ENCODE measurements at regions not wholly inside any gene's neighbourhood (a gene's known extent, or its start where the extent isn't known, plus 50 kb on each side); places are given as distances from the start of the nearest gene placed in this dataset.
"Not testable (repeated sequence)": the region's sequence is repeated elsewhere in the genome, so short reads cannot be mapped to it uniquely, and the experiment has no call there.

DNA sequence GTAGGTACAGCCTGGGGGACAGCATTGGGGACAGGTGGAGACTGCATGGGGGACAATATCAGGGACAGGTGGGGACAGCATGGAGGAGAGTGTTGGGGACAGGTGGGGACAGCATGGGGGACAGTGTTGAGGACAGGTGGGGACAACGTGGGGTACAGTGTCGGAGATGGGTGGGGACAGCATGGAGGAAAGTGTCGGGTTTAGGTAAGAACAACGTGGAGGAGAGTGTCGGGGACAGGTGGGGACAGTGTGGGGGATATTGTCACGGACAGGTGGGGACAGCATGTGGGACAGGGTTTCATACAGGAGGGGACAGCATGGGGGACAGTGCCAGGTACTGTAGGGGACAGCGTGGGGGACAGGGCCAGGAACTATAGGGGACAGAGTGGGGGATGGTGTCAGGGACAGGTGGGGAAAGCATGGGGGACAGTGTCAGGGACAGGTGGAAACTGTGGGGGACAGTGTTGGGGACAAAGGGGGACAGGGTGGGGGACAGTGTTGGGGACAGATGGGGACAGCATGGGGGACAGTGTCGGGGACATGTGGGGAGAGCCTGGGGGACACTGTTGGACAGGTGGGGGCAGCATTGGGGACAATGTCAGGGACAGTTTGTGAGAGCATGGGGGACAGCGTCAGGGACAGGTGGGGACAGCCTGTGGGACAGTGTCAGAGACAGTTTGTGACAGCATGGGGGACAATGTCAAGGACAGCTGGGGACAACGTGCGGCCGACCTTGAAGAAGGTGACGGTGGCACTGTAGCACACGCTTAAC, 213.1 kb downstream of the TMEM121 start:
- no peak for FAIRE-seq

- not testable (repeated sequence) for FAIRE-seq
Measured at GRCh38 chr14:105740272-105740671, 213.9 kb downstream of the TMEM121 start.

GRCh38 chr14:105740961-105741360, 214.6 kb downstream of the TMEM121 start:
- FAIRE-seq: not testable (repeated sequence)

GRCh38 chr14:105741707-105742530, 215.5 kb downstream of the TMEM121 start:
- FAIRE-seq: not testable (repeated sequence)

DNA sequence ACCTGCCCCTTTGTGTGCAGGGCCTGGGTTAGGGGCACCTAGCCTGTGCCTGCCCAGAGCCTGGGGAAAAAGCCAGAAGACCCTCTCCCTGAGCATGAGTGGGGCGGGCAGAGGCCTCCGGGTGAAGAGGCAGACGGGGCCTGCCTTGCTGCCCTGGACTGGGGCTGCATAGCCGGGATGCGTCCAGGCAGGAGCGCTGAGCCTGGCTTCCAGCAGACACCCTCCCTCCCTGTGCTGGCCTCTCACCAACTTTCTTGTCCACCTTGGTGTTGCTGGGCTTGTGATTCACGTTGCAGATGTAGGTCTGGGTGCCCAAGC, 216.1 kb downstream of the TMEM121 start:
- FAIRE-seq: no peak

DNA sequence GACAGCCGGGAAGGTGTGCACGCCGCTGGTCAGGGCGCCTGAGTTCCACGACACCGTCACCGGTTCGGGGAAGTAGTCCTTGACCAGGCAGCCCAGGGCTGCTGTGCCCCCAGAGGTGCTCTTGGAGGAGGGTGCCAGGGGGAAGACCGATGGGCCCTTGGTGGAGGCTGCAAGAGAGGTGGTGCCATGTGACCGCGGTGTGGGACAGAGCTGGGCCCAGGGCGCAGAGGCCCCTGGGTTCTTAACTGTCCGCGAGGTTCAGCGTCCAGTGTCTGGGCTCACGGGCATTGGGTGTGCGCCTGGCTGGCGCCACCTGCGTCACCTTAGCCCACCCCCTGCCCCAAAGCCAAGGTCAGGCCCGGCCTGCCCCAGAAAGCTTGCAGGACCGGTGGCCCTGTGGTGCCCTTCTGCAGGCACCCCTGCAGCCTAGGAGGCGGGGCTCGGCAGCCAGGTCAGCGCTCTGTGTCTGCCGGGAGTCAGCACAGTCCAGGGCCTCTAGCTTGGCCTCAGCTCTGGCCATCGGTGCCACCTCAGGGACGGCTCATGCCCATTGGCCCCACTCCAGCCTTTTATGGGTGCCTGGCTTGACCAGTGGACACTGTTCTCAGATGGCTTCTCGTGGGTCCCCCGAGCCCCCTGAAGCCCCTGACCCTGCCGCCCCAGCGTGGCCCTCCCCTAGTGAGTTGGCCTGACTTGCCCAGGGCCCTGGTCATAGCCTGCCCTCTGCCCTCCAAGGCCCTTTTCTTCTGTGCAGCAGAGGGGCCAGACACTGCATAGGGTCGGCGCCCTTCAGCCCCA, 216.7 kb downstream of the TMEM121 start:
- FAIRE-seq: not testable (repeated sequence)

GRCh38 chr14:105744213-105744787, 217.9 kb downstream of the TMEM121 start:
- not testable (repeated sequence) for FAIRE-seq

DNA sequence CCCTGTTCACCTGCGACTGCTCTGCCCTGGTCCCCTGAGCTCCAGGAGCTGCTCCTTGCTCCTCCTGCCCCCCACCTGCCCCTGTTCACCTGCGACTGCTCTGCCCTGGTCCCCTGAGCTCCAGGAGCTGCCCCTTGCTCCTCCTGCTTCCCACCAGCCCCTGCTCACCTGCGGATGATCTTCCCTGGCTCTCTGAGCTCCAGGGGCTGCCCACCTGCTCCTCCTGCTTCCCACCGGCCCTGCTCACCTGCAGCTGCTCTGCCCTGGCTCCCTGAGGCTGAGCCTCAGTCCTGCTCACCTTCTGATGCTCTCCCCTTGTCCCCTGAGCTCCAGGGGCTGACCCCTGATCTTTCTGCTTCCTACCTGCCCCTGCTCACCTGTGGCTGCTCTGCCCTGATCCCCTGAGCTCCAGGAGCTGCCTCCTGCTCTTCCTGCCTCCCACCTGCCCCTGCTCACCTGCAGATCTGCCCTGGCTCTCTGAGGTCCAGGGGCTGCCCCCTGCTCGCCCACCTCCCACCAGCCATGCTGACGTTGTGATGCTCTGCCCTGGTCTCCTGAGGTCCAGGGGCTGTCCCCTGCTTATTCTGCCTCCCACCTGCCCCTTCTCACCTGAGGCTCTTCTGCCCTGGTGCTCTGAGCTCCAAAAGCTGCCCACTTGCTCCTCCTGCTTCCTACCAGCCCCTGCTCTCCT, 219.2 kb downstream of the TMEM121 start:
- no peak for FAIRE-seq

GRCh38 chr14:105746124-105746514, 219.7 kb downstream of the TMEM121 start:
- no peak for FAIRE-seq

DNA sequence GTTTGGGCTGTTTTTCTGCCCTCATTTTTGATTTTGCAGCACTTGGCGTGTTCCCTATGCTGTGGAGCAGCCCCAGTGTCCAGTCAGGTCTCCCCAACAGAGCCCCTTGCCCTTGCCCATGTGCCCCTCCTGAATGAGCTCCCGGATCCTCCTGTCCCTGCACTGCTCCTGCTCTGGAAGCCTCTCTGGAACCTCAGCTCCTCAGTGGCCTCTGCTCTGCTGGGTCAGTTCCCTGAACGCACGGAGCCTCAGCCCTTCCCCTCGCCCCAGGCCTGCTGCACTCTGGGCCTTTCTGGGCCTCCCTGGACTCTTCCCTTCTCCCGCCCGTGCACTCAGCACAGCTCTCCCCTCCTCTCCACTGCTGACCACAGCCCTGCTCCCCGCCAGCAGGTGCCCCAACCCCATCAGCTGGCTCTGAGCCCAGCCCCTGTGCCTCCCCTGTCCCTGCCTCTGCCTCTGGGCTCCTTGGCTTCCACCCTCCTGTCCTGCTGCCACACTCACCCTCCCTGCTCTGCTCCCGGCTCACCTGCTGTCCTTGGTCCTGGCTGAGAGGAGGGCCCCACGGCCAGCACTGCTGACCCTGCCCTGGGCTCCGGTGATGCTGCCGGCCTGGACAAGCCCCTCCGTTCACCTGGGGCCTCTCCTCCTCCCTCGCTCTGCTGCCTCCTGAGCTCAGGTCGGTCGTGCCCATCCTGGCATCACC, 220.6 kb downstream of the TMEM121 start:
- not testable (repeated sequence) for FAIRE-seq

GRCh38 chr14:105747503-105748203, 221.3 kb downstream of the TMEM121 start:
- FAIRE-seq: not testable (repeated sequence)

DNA sequence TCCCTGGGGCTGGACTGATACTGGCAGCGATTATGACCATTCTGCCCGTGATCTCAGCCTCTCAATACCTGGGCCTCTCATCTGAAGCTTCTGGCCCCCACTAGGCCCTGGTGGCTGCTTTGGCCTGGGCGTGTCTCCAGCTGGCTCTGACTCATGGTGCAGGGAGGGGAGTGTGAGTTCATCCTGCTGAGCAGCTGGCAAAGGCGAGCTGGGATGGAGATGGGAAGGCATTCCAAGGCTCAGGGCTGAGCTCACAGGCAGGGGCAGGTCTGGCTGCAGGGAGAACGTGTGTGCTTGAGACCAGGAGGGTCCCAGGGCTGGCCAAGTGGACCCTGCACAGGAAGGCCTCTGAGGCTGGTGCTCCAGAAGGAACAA, 221.8 kb downstream of the TMEM121 start:
- no peak for FAIRE-seq

- FAIRE-seq: not testable (repeated sequence)
Measured at GRCh38 chr14:105748710-105749109, 222.3 kb downstream of the TMEM121 start.

GRCh38 chr14:105749870-105750541, 223.6 kb downstream of the TMEM121 start:
- not testable (repeated sequence) for FAIRE-seq

GRCh38 chr14:105751291-105751751, 224.9 kb downstream of the TMEM121 start:
- FAIRE-seq: not testable (repeated sequence)

- FAIRE-seq: not testable (repeated sequence)
Measured at GRCh38 chr14:105752420-105752819, 226.0 kb downstream of the TMEM121 start.

DNA sequence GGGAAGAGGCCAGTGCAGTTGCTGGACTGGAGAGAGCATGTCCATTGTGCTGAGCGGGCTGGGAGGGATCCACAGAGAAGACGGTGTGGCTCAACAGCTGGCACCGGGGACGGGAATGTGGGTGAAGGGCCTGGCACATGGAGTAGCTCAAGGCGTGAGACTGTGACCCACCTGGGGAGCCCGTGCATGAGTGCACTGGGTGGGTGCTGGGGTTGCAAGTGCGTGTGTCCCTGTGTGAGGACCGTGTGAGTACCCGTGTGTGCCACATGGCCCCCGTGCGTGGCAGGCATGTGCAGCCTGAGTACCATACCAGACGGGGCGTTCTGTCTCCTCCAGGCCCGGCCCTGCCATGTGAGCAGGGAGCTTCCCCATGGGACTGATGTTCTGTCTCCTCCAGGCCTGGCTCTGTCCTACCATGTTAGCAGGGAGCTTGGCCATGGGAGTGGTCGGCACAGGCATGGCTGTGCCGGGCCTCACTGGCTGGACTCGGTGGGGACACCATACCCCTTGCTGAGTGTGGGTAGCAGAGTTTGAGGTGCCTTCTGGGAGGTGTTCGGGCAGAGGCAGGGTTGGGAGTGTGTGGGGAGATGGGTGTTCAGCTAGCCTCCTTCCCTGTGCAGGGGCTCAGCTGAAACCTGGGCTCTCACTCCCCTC, 234.4 kb downstream of the TMEM121 start:
- FAIRE-seq: no peak

DNA sequence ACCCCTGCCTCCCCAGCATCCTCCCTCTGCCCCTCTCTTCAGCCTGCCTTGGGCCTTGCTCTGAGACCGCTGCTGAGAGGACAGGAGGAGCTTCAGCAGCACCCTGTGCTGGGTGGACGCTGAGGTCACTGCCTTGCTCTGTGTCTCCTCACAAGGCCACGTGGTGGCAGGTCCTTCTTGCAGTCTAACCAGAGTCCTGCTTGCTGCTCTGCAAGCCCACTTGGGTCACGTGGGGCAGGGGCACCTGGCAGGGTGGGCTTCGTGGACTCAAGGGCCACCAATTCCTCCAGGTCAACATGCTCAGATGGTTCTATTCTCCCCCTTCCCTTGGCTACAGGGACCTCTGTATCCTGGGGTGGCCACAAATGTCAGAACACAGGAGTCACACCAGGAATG, 235.0 kb downstream of the TMEM121 start:
- FAIRE-seq: not testable (repeated sequence)

GRCh38 chr14:105761842-105762241, 235.5 kb downstream of the TMEM121 start:
- no peak for FAIRE-seq

DNA sequence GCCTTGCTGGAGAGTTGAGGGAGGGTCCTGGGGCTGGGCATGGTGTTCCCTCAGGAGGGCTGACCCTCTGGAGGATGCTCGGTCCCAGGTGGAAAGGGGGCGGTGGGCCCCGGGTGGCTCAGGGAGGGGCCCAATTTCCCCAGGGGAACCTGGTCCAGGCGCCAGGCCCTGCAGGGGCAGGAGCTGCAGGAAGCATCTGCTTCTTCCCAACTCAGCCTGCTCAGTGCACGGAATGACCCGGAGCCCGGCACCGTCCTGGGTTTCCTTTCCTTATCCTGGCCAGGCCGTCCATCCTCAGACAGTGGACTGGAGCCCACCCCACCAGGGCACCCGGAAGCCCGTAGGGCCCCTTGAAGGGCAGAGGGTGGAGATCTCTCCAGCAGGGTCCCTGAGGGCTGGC, 235.9 kb downstream of the TMEM121 start:
- not testable (repeated sequence) for FAIRE-seq

Measured in A204.1 (cell line).